Mammary epithelial cell (primary cell): ENCODE measurements at regions not wholly inside any gene's neighbourhood (a gene's known extent, or its start where the extent isn't known, plus 50 kb on each side); places are given as distances from the start of the nearest gene placed in this dataset.

Experiments
- CTCF ChIP-seq, 2 donors: IDR thresholded peaks in 1 of 2; conservative IDR thresholded peaks in 1 of 2; 2 replicates each; pipeline ENCODE4 v1.5.1; 2011 to 2012; ENCODE audit warnings: inconsistent platforms in 2 of 2, low read length in 2 of 2, mild to moderate bottlenecking in 2 of 2, control low read depth in 1 of 2, low read depth in 1 of 2; ENCODE audit not compliant: insufficient read depth in 1 of 2; ENCODE audit errors: extremely low read depth in 1 of 2
- EZH2 ChIP-seq: IDR thresholded peaks from 2 replicates; pipeline ENCODE4 v1.6.1; 2012; ENCODE audit warnings: low read length, inconsistent platforms, borderline replicate concordance

GRCh38 chr5:74085782-74086181 is 459.8 kb downstream of the ARHGEF28 start:
- TF ChIP-seq CTCF (conservative IDR thresholded peaks at IDR 0.05 in 1 of 2, IDR thresholded peaks at IDR 0.05 in 1 of 2; ENCODE audit: extremely low read depth in 1 of 2, insufficient read depth in 1 of 2, low read depth in 1 of 2, low read length in 2 of 2) (no peak), EZH2 (no peak)
